HG03442 (cell line): ENCODE measurements at regions not wholly inside any gene's neighbourhood (a gene's known extent, or its start where the extent isn't known, plus 50 kb on each side); places are given as distances from the start of the nearest gene placed in this dataset.
"Not testable (repeated sequence)": the region's sequence is repeated elsewhere in the genome, so short reads cannot be mapped to it uniquely, and the experiment has no call there.

Experiments used
- ATAC-seq: cut with Tn5 transposase; IDR thresholded peaks from one replicate; pipeline ENCODE4 v1.9.1; 2021; ENCODE audit warnings: mild to moderate bottlenecking, moderate library complexity; ENCODE audit not compliant: unreplicated experiment

GRCh38 chr10:55929291-55929690 is 431.8 kb downstream of the ZWINT start:
- no peak for ATAC-seq

GRCh38 chr10:55899472-55900147 is 461.4 kb downstream of the ZWINT start:
- ATAC-seq: not testable (repeated sequence)

GRCh38 chr10:55897490-55897921 is 463.6 kb downstream of the ZWINT start:
- no peak for ATAC-seq

GRCh38 chr10:55892276-55892675 is 468.8 kb downstream of the ZWINT start:
- no peak for ATAC-seq

GRCh38 chr10:55881588-55881987 is 479.5 kb downstream of the ZWINT start:
- no peak for ATAC-seq

GRCh38 chr10:55873485-55873884 is 487.6 kb downstream of the ZWINT start:
- ATAC-seq: no peak

GRCh38 chr10:55870186-55870585 is 490.9 kb downstream of the ZWINT start:
- ATAC-seq: no peak

- ATAC-seq: no peak
Measured at GRCh38 chr10:55867848-55868247, 493.2 kb downstream of the ZWINT start.

GRCh38 chr10:55858730-55859129 is 502.3 kb downstream of the ZWINT start:
- no peak for ATAC-seq

GRCh38 chr10:55852900-55853299 is 508.2 kb downstream of the ZWINT start:
- no peak for ATAC-seq

GRCh38 chr10:55837273-55837672 is 523.8 kb downstream of the ZWINT start:
- no peak for ATAC-seq

GRCh38 chr10:55822096-55822495 is 539.0 kb downstream of the ZWINT start:
- ATAC-seq: no peak

GRCh38 chr10:55820478-55820877 is 540.6 kb downstream of the ZWINT start:
- no peak for ATAC-seq

GRCh38 chr10:55820071-55820470 is 541.0 kb downstream of the ZWINT start:
- no peak for ATAC-seq

GRCh38 chr10:55813451-55814170 is 547.4 kb downstream of the ZWINT start:
- no peak for ATAC-seq

GRCh38 chr10:55803055-55803454 is 558.0 kb downstream of the ZWINT start:
- ATAC-seq: no peak

GRCh38 chr10:55801353-55801661 is 559.8 kb downstream of the ZWINT start:
- ATAC-seq: no peak

- no peak for ATAC-seq
Measured at GRCh38 chr10:55800602-55801352, 560.3 kb downstream of the ZWINT start.

GRCh38 chr10:55793024-55793423 is 568.0 kb downstream of the ZWINT start:
- no peak for ATAC-seq

- not testable (repeated sequence) for ATAC-seq
Measured at GRCh38 chr10:55790276-55790675, 570.8 kb downstream of the ZWINT start.

GRCh38 chr10:55786461-55787050 is 574.5 kb downstream of the ZWINT start:
- ATAC-seq: no peak

- ATAC-seq: no peak
Measured at GRCh38 chr10:55782181-55782580, 578.9 kb downstream of the ZWINT start.
